GM19372 (cell line): ENCODE measurements at regions not wholly inside any gene's neighbourhood (a gene's known extent, or its start where the extent isn't known, plus 50 kb on each side); places are given as distances from the start of the nearest gene placed in this dataset.

Experiments
- ATAC-seq: cut with Tn5 transposase; IDR thresholded peaks from one replicate; pipeline ENCODE4 v1.9.1; 2021; ENCODE audit warnings: mild to moderate bottlenecking, low read depth, moderate library complexity; ENCODE audit not compliant: unreplicated experiment

GRCh38 chr5:97907646-97908400 is 724.8 kb upstream of the RIOK2 start:
- no peak for ATAC-seq

- ATAC-seq = no peak
These were observed 726.5 kb upstream of the RIOK2 start for GRCh38 chr5:97909541-97909940.

- ATAC-seq = no peak
These were observed 731.4 kb upstream of the RIOK2 start for GRCh38 chr5:97914483-97914882.

- no peak for ATAC-seq
These were observed 732.1 kb upstream of the RIOK2 start for GRCh38 chr5:97915106-97915505.

- ATAC-seq = no peak
These were observed 735.0 kb upstream of the RIOK2 start for GRCh38 chr5:97918057-97918456.

GRCh38 chr5:97918620-97919019 is 735.6 kb upstream of the RIOK2 start:
- no peak for ATAC-seq

GRCh38 chr5:97919719-97920118 is 736.7 kb upstream of the RIOK2 start:
- ATAC-seq = no peak

- ATAC-seq = no peak
These were observed 739.7 kb upstream of the RIOK2 start for GRCh38 chr5:97922776-97923175.

- ATAC-seq = no peak
These were observed 740.4 kb upstream of the RIOK2 start for GRCh38 chr5:97923496-97923895.

GRCh38 chr5:97923997-97924396 is 741.0 kb upstream of the RIOK2 start:
- no peak for ATAC-seq

GRCh38 chr5:97929383-97929782 is 746.3 kb upstream of the RIOK2 start:
- no peak for ATAC-seq

- ATAC-seq = no peak
These were observed 748.8 kb upstream of the RIOK2 start for GRCh38 chr5:97931829-97932228.

GRCh38 chr5:97936231-97936630 is 753.2 kb upstream of the RIOK2 start:
- ATAC-seq = no peak

GRCh38 chr5:97937846-97938245 is 754.8 kb upstream of the RIOK2 start:
- ATAC-seq = no peak

- ATAC-seq = no peak
These were observed 760.0 kb upstream of the RIOK2 start for GRCh38 chr5:97943036-97943435.

- no peak for ATAC-seq
These were observed 768.1 kb upstream of the RIOK2 start for GRCh38 chr5:97951139-97951538.

GRCh38 chr5:97955450-97955849 is 772.4 kb upstream of the RIOK2 start:
- ATAC-seq = no peak

GRCh38 chr5:97967292-97967691 is 784.2 kb upstream of the RIOK2 start:
- no peak for ATAC-seq

- no peak for ATAC-seq
These were observed 785.3 kb upstream of the RIOK2 start for GRCh38 chr5:97968346-97968745.

GRCh38 chr5:97979740-97980139 is 793.7 kb upstream of the RGMB start:
- no peak for ATAC-seq

- ATAC-seq = no peak
These were observed 793.2 kb upstream of the RGMB start for GRCh38 chr5:97980291-97980690.

GRCh38 chr5:97986069-97986468 is 787.4 kb upstream of the RGMB start:
- ATAC-seq = no peak

GRCh38 chr5:97991236-97991635 is 782.2 kb upstream of the RGMB start:
- no peak for ATAC-seq
